ENCODE measurements at regions not wholly inside any gene's neighbourhood (a gene's known extent, or its start where the extent isn't known, plus 50 kb on each side); places are given as distances from the start of the nearest gene placed in this dataset.

- TF ChIP-seq POLR2A (IDR thresholded peaks at IDR 0.05), result no peak
- TF ChIP-seq CTCF (IDR thresholded peaks at IDR 0.05), result no peak
These were observed 250.1 kb upstream of the MBL2 start for GRCh38 chr10:53022611-53023088.
